Progenitor cell of endocrine pancreas (in vitro differentiated cells): ENCODE measurements at regions not wholly inside any gene's neighbourhood (a gene's known extent, or its start where the extent isn't known, plus 50 kb on each side); places are given as distances from the start of the nearest gene placed in this dataset.

Experiments used
- DNase-seq: peaks from one replicate; pipeline ENCODE4 v3.0.0; 2021; ENCODE audit warnings: low spot score; ENCODE audit not compliant: unreplicated experiment
- H3K27ac Mint-ChIP-seq: 2 replicates; pipeline ENCODE4 v1.8.0; 2021; ENCODE audit warnings: mild to moderate bottlenecking, moderate library complexity, mixed read lengths
- H3K27me3 Mint-ChIP-seq: 2 replicates; pipeline ENCODE4 v1.8.0; 2021; ENCODE audit warnings: mixed read lengths
- H3K36me3 Mint-ChIP-seq: 2 replicates; pipeline ENCODE4 v1.8.0; 2022; ENCODE audit warnings: mixed read lengths; ENCODE audit not compliant: insufficient read depth
- H3K4me1 Mint-ChIP-seq: 2 replicates; pipeline ENCODE4 v1.8.0; 2021; ENCODE audit warnings: low read depth, mixed read lengths
- H3K4me3 Mint-ChIP-seq: 2 replicates; pipeline ENCODE4 v1.8.0; 2021; ENCODE audit warnings: low read depth, mild to moderate bottlenecking, moderate library complexity, mixed read lengths
- H3K9me3 Mint-ChIP-seq: 2 replicates; pipeline ENCODE4 v1.8.0; 2021; ENCODE audit warnings: low read depth, mixed read lengths
- CTCF ChIP-seq: fragments of 200-600 bp; sonication (generic); IDR thresholded peaks from one replicate; pipeline ENCODE4 v1.5.0; 2021; ENCODE audit warnings: antibody characterized with exemption, mild to moderate bottlenecking; ENCODE audit not compliant: unreplicated experiment

GRCh38 chr12:34338751-34339150, 316.5 kb downstream of the ALG10 start:
- no peaks in the 10 kb centered on the region for H3K4me1 Mint-ChIP-seq
- no peak overlapping the region for H3K27ac Mint-ChIP-seq
- no peak overlapping the region for H3K4me3 Mint-ChIP-seq
- H3K9me3 Mint-ChIP-seq: peaks cover 20% of the 10 kb centered on the region
- H3K36me3 Mint-ChIP-seq: peaks cover 2% of the 10 kb centered on the region
- no peaks in the 10 kb centered on the region for H3K27me3 Mint-ChIP-seq
- DNase-seq: no peak
- TF ChIP-seq CTCF: no peak

GRCh38 chr12:34339922-34340321, 317.6 kb downstream of the ALG10 start:
- no peak for DNase-seq
- TF ChIP-seq CTCF: no peak
- no peaks in the 10 kb centered on the region for H3K27me3 Mint-ChIP-seq
- H3K4me3 Mint-ChIP-seq: no peak overlapping the region
- peaks cover 2% of the 10 kb centered on the region for H3K36me3 Mint-ChIP-seq
- H3K4me1 Mint-ChIP-seq: no peaks in the 10 kb centered on the region
- H3K27ac Mint-ChIP-seq: peak overlapping the region; percentile 89
- H3K9me3 Mint-ChIP-seq: peaks cover 20% of the 10 kb centered on the region

DNA sequence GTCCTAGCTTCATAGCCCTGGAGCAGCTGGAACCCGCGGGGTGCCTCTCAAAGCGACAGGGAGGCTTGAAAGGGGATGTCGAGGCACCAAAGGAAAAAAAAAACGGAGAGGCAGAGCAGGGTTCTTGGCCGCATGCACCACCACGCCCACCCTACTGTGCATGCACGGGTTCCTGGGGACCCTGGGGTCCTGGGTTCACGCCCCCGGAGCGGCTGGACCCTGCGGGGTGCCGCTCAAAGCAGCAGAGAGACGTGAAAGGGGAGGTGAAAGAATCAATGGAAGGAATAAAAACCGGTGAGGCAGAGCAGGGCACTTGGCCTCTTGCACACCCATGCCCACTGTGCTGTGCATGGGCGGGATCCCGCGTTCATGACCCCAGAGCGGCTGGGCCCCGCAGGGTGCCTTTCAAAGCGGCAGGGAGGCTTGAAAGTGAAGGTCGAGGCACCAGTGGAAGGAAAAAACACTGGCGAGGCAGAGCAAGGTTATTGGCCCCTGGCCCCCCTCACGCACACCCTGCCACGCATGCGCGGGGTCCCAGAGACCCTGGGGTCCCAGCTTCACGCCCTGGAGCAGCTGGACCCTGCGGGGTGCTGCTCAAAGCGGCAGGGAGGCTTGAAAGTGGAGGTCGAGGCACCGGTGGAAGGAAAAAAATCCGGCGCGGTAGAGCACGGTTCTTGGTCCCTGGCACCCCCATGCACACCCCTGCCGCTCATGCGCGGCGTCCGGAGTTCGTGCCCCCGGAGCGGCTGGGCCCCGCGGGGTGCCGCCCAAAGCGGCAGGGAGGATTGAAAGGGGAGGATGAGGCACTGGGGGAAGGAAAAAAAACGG, 318.5 kb downstream of the ALG10 start:
- H3K27me3 Mint-ChIP-seq: no peaks in the 10 kb centered on the region
- no peak for DNase-seq
- H3K4me1 Mint-ChIP-seq: no peaks in the 10 kb centered on the region
- TF ChIP-seq CTCF: no peak
- H3K27ac Mint-ChIP-seq: no peak overlapping the region
- peaks cover 2% of the 10 kb centered on the region for H3K36me3 Mint-ChIP-seq
- peaks cover 20% of the 10 kb centered on the region for H3K9me3 Mint-ChIP-seq
- H3K4me3 Mint-ChIP-seq: no peak overlapping the region

- H3K9me3 Mint-ChIP-seq: peaks cover 20% of the 10 kb centered on the region
- peaks cover 2% of the 10 kb centered on the region for H3K36me3 Mint-ChIP-seq
- DNase-seq: no peak
- no peak for TF ChIP-seq CTCF
- no peak overlapping the region for H3K4me3 Mint-ChIP-seq
- H3K4me1 Mint-ChIP-seq: no peaks in the 10 kb centered on the region
- no peaks in the 10 kb centered on the region for H3K27me3 Mint-ChIP-seq
- H3K27ac Mint-ChIP-seq: no peak overlapping the region
Observed at GRCh38 chr12:34341362-34341733, 319.1 kb downstream of the ALG10 start.

DNA sequence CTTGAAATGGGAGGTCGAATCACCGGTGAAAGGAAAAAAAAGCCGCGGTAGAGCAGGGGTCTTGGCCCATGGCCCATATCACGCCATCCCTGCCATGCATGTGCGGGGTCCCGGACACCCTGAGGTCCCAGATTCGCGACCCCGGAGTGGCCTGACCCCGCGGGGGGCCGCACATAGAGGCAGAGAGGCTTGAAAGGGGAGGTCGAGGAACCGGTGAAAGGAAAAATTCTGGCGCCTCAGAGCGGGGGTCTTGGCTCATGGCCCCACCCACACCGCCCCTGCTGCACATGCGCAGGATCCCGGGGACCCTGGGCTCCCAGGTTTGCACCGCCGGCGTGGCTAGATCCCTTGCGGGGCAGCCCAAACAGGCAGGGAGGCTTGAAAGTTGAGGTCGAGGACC, 319.8 kb downstream of the ALG10 start:
- Mint-ChIP-seq H3K4me1 (no peaks in the 10 kb centered on the region), H3K27me3 (no peaks in the 10 kb centered on the region), H3K36me3 (peaks cover 2% of the 10 kb centered on the region), H3K27ac (no peak overlapping the region), H3K9me3 (peaks cover 26% of the 10 kb centered on the region), H3K4me3 (no peak overlapping the region)
- TF ChIP-seq CTCF: no peak
- DNase-seq: no peak
